ENCODE measurements at regions not wholly inside any gene's neighbourhood (a gene's known extent, or its start where the extent isn't known, plus 50 kb on each side); places are given as distances from the start of the nearest gene placed in this dataset.

- CTCF ChIA-PET = no interaction called here
- Histone ChIP-seq H3K9me3 (ENCODE audit: low read length) (peaks cover 34% of the 10 kb centered on the region), H4K20me1 (ENCODE audit: low read length) (no peaks in the 10 kb centered on the region), H3K4me1 (ENCODE audit: insufficient read depth, low read length) (no peaks in the 10 kb centered on the region), H3K36me3 (ENCODE audit: low read depth, low read length) (no peaks in the 10 kb centered on the region), H3K79me2 (ENCODE audit: low read length) (no peaks in the 10 kb centered on the region), H3K9me2 (replicated peaks; ENCODE audit: low read length) (no peaks in the 10 kb centered on the region), H3K4me3 (ENCODE audit: low read length) (no peak overlapping the region), H2AFZ (ENCODE audit: low read length) (no peak overlapping the region), H3K4me2 (ENCODE audit: low read length) (no peak overlapping the region), H3K27me3 (ENCODE audit: low read length) (no peaks in the 10 kb centered on the region), H3K27ac (ENCODE audit: low read length) (no peak overlapping the region), H3F3A (ENCODE audit: low read length, unreplicated experiment) (no peaks in the 10 kb centered on the region), H3K9ac (ENCODE audit: low read length) (no peak overlapping the region)
- ATAC-seq (no peak), DNase-seq (no peak)
- BruUV-seq (replicated peaks) = no TSS peak
- intact Hi-C loops (cut with micrococcal nuclease) = no loop called here
- TF ChIP-seq EZH2 (IDR thresholded peaks at IDR 0.05; ENCODE audit: low read length, unreplicated experiment) (no peak), EZH2phosphoT487 (IDR thresholded peaks at IDR 0.05; ENCODE audit: borderline replicate concordance, low read length) (no peak)
- TF ChIP-seq, protein P1, sequence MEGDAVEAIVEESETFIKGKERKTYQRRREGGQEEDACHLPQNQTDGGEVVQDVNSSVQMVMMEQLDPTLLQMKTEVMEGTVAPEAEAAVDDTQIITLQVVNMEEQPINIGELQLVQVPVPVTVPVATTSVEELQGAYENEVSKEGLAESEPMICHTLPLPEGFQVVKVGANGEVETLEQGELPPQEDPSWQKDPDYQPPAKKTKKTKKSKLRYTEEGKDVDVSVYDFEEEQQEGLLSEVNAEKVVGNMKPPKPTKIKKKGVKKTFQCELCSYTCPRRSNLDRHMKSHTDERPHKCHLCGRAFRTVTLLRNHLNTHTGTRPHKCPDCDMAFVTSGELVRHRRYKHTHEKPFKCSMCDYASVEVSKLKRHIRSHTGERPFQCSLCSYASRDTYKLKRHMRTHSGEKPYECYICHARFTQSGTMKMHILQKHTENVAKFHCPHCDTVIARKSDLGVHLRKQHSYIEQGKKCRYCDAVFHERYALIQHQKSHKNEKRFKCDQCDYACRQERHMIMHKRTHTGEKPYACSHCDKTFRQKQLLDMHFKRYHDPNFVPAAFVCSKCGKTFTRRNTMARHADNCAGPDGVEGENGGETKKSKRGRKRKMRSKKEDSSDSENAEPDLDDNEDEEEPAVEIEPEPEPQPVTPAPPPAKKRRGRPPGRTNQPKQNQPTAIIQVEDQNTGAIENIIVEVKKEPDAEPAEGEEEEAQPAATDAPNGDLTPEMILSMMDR (conservative IDR thresholded peaks at IDR 0.05; ENCODE audit: low read depth, low read length) = no peak
- POLR2A ChIA-PET (ENCODE audit: unreplicated experiment) = no interaction called here
These were observed 95.5 kb downstream of the SPATA19 start for GRCh38 chr11:133749841-133750240.

GRCh38 chr11:133747409-133747808 is 97.9 kb downstream of the SPATA19 start:
- Histone ChIP-seq H3K79me2 (ENCODE audit: low read length) (no peaks in the 10 kb centered on the region), H3K36me3 (ENCODE audit: low read depth, low read length) (no peaks in the 10 kb centered on the region), H3K27ac (ENCODE audit: low read length) (no peak overlapping the region), H3K4me3 (ENCODE audit: low read length) (no peak overlapping the region), H3K9me2 (replicated peaks; ENCODE audit: low read length) (no peaks in the 10 kb centered on the region), H3K27me3 (ENCODE audit: low read length) (no peaks in the 10 kb centered on the region), H3F3A (ENCODE audit: low read length, unreplicated experiment) (no peaks in the 10 kb centered on the region), H3K4me1 (ENCODE audit: insufficient read depth, low read length) (no peaks in the 10 kb centered on the region), H3K9ac (ENCODE audit: low read length) (no peak overlapping the region), H4K20me1 (ENCODE audit: low read length) (no peaks in the 10 kb centered on the region), H3K4me2 (ENCODE audit: low read length) (no peak overlapping the region), H3K9me3 (ENCODE audit: low read length) (peaks cover 36% of the 10 kb centered on the region), H2AFZ (ENCODE audit: low read length) (no peak overlapping the region)
- DNase-seq = no peak
- BruUV-seq (replicated peaks) = no TSS peak
- intact Hi-C loops (cut with micrococcal nuclease) = no loop called here
- no peak for ATAC-seq
- POLR2A ChIA-PET (ENCODE audit: unreplicated experiment) = no interaction called here
- TF ChIP-seq, protein P1 (conservative IDR thresholded peaks at IDR 0.05; ENCODE audit: low read depth, low read length) = no peak
- TF ChIP-seq EZH2phosphoT487 (IDR thresholded peaks at IDR 0.05; ENCODE audit: borderline replicate concordance, low read length) (no peak), EZH2 (IDR thresholded peaks at IDR 0.05; ENCODE audit: low read length, unreplicated experiment) (no peak)
- CTCF ChIA-PET = no interaction called here

DNA sequence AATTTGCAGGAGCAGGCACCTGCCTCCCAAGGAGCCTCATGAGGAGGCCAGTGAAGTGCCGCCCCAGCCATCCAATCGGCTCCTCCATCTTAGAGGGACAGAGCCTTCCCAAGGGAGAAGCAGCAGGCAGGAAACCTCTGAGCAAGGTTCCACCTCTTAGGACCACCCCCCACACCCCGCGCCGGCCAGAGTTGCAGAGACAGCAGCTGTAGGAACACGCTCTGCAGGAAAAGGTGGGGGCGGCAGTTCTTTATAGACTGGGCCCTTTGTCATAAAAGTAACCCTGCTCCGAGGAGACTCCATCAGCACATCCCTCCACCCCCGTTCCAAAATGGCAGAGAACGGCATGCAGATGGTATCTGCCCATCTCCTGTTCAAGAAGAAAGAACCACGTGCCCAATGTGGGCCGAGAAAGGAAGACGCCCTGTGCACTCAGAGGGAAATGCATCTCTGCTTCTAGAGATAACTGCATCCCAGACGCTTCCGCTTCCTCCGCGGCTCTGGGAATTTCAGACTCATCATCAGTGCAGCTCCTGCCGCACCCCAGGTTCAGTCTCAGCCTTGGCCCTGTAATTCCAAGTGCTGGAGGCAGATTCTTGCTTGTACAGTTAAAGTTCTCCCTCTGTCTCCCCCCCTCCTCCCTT is 98.5 kb downstream of the SPATA19 start:
- Histone ChIP-seq H3K27me3 (ENCODE audit: low read length) (no peaks in the 10 kb centered on the region), H3K9me2 (replicated peaks; ENCODE audit: low read length) (no peaks in the 10 kb centered on the region), H3K79me2 (ENCODE audit: low read length) (no peaks in the 10 kb centered on the region), H3K4me3 (ENCODE audit: low read length) (no peak overlapping the region), H4K20me1 (ENCODE audit: low read length) (no peaks in the 10 kb centered on the region), H3K9ac (ENCODE audit: low read length) (no peak overlapping the region), H3K36me3 (ENCODE audit: low read depth, low read length) (no peaks in the 10 kb centered on the region), H2AFZ (ENCODE audit: low read length) (no peak overlapping the region), H3F3A (ENCODE audit: low read length, unreplicated experiment) (no peaks in the 10 kb centered on the region), H3K9me3 (ENCODE audit: low read length) (peaks cover 36% of the 10 kb centered on the region), H3K4me2 (ENCODE audit: low read length) (no peak overlapping the region), H3K4me1 (ENCODE audit: insufficient read depth, low read length) (no peaks in the 10 kb centered on the region), H3K27ac (ENCODE audit: low read length) (no peak overlapping the region)
- TF ChIP-seq EZH2 (IDR thresholded peaks at IDR 0.05; ENCODE audit: low read length, unreplicated experiment) (no peak), EZH2phosphoT487 (IDR thresholded peaks at IDR 0.05; ENCODE audit: borderline replicate concordance, low read length) (no peak)
- ATAC-seq = no peak
- DNase-seq = no peak
- intact Hi-C loops (cut with micrococcal nuclease) = no loop called here
- ChIA-PET POLR2A (ENCODE audit: unreplicated experiment) (no interaction called here), CTCF (no interaction called here)
- no TSS peak for BruUV-seq (replicated peaks)
